Globus pallidus (tissue), 1 donor: ENCODE measurements at regions not wholly inside any gene's neighbourhood (a gene's known extent, or its start where the extent isn't known, plus 50 kb on each side); places are given as distances from the start of the nearest gene placed in this dataset.
A peak's percentile ranks its signal among the peaks of the same experiment; 100 is the strongest.
"Not testable (repeated sequence)": the region's sequence is repeated elsewhere in the genome, so short reads cannot be mapped to it uniquely, and the experiment has no call there.

ENCODE experiments used
- DNase-seq: peaks from one replicate; pipeline ENCODE4 v3.0.0-alpha.2; 2015; ENCODE audit warnings: low spot score

- DNase-seq: not testable (repeated sequence)
These were observed 66.2 kb upstream of the PAPPA2 start for GRCh38 chr1:176396604-176397395.

- no peak for DNase-seq
These were observed 71.4 kb upstream of the PAPPA2 start for GRCh38 chr1:176391621-176392020.

- DNase-seq: no peak
These were observed 78.1 kb upstream of the PAPPA2 start for GRCh38 chr1:176384841-176385240.

GRCh38 chr1:176382163-176382562 lies 80.8 kb upstream of the PAPPA2 start:
- DNase-seq: no peak

GRCh38 chr1:176379626-176380339 lies 83.2 kb upstream of the PAPPA2 start:
- DNase-seq: no peak

GRCh38 chr1:176374967-176375569 lies 87.9 kb upstream of the PAPPA2 start:
- peak; percentile 46 for DNase-seq

GRCh38 chr1:176364236-176364905 lies 98.6 kb upstream of the PAPPA2 start:
- no peak for DNase-seq

GRCh38 chr1:176349135-176349715 lies 113.8 kb upstream of the PAPPA2 start:
- not testable (repeated sequence) for DNase-seq

GRCh38 chr1:176341656-176342055 lies 121.3 kb upstream of the PAPPA2 start:
- no peak for DNase-seq

GRCh38 chr1:176338877-176339276 lies 124.1 kb upstream of the PAPPA2 start:
- DNase-seq: no peak

- no peak for DNase-seq
These were observed 123.7 kb upstream of the COP1 start for GRCh38 chr1:176330782-176331181.

GRCh38 chr1:176325664-176326063 lies 118.6 kb upstream of the COP1 start:
- no peak for DNase-seq

- no peak for DNase-seq
These were observed 116.4 kb upstream of the COP1 start for GRCh38 chr1:176323472-176323871.

- no peak for DNase-seq
These were observed 108.6 kb upstream of the COP1 start for GRCh38 chr1:176315519-176316220.

- not testable (repeated sequence) for DNase-seq
These were observed 89.5 kb upstream of the COP1 start for GRCh38 chr1:176296602-176297001.

- no peak for DNase-seq
These were observed 78.9 kb upstream of the COP1 start for GRCh38 chr1:176285996-176286395.

- DNase-seq: no peak
These were observed 64.5 kb upstream of the COP1 start for GRCh38 chr1:176271572-176271971.
